ENCODE measurements at regions not wholly inside any gene's neighbourhood (a gene's known extent, or its start where the extent isn't known, plus 50 kb on each side); places are given as distances from the start of the nearest gene placed in this dataset.

GRCh38 chr16:85251225-85251760 lies 139.0 kb upstream of the CIBAR2 start:
- peaks cover 10% of the 10 kb centered on the region for H3K79me2 ChIP-seq (ENCODE audit: insufficient read depth, low read length)
- Mint-ChIP-seq H3K9me3 (ENCODE audit: unreplicated experiment) (no peaks in the 10 kb centered on the region), H3K27ac (ENCODE audit: unreplicated experiment) (peak overlapping the region; percentile 53), H3K4me3 (ENCODE audit: unreplicated experiment) (no peak overlapping the region), H3K27me3 (ENCODE audit: low read depth, unreplicated experiment) (peaks cover 11% of the 10 kb centered on the region), H3K4me1 (ENCODE audit: low read depth, unreplicated experiment) (no peaks in the 10 kb centered on the region), H3K36me3 (ENCODE audit: low read depth, unreplicated experiment) (peaks cover 2% of the 10 kb centered on the region)
- H3K9me3 ChIP-seq (ENCODE audit: insufficient read depth, low read depth, low read length), result no peaks in the 10 kb centered on the region
- H3K27me3 ChIP-seq (ENCODE audit: insufficient read depth, low read length), result no peaks in the 10 kb centered on the region
- no peak overlapping the region for H2AFZ ChIP-seq (ENCODE audit: low read depth, low read length)
- H3K27ac ChIP-seq (ENCODE audit: low read depth, low read length), result no peak overlapping the region
- no peaks in the 10 kb centered on the region for H3K36me3 ChIP-seq (ENCODE audit: insufficient read depth, low read length)
- no peak overlapping the region for H3K9ac ChIP-seq (ENCODE audit: low read length)
- no peak for DNase-seq (ENCODE audit: low read depth)
- FAIRE-seq, result no peak
- no peak overlapping the region for H3K4me3 ChIP-seq (ENCODE audit: insufficient read depth, low read depth, low read length)
- TF ChIP-seq EZH2 (IDR thresholded peaks at IDR 0.05; ENCODE audit: insufficient read depth, low read length), result no peak
- TF ChIP-seq, protein P1, sequence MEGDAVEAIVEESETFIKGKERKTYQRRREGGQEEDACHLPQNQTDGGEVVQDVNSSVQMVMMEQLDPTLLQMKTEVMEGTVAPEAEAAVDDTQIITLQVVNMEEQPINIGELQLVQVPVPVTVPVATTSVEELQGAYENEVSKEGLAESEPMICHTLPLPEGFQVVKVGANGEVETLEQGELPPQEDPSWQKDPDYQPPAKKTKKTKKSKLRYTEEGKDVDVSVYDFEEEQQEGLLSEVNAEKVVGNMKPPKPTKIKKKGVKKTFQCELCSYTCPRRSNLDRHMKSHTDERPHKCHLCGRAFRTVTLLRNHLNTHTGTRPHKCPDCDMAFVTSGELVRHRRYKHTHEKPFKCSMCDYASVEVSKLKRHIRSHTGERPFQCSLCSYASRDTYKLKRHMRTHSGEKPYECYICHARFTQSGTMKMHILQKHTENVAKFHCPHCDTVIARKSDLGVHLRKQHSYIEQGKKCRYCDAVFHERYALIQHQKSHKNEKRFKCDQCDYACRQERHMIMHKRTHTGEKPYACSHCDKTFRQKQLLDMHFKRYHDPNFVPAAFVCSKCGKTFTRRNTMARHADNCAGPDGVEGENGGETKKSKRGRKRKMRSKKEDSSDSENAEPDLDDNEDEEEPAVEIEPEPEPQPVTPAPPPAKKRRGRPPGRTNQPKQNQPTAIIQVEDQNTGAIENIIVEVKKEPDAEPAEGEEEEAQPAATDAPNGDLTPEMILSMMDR (IDR thresholded peaks at IDR 0.05; ENCODE audit: insufficient read depth, low read depth, low read length), result no peak
- peaks cover 92% of the 10 kb centered on the region for H4K20me1 ChIP-seq (ENCODE audit: insufficient read depth, low read length)
- no peak overlapping the region for H3K4me2 ChIP-seq (ENCODE audit: low read length)
- no peaks in the 10 kb centered on the region for H3K4me1 ChIP-seq (ENCODE audit: insufficient read depth, low read length)

DNA sequence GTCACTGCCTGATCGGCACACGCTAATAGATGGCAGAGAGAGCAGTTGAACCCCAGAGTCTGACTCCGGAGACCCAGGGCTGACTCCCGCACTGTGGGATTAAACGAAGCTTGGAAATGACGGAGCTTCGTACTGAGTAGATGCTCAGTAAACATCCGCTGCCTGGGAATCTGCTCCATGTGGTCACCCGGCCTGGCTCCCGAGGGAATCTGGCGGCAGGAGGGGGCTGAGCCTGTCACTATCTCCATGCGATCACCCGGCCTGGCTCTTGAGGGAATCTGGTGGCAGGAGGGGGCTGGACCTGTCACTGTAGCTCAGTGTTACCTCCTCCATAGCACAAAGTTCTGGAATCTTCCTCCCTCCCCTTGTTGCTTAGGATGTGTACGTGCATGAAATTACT lies 139.7 kb upstream of the CIBAR2 start:
- Histone ChIP-seq H4K20me1 (ENCODE audit: insufficient read depth, low read length) (peaks cover 92% of the 10 kb centered on the region), H3K4me1 (ENCODE audit: insufficient read depth, low read length) (no peaks in the 10 kb centered on the region), H3K9me3 (ENCODE audit: insufficient read depth, low read depth, low read length) (no peaks in the 10 kb centered on the region), H3K4me2 (ENCODE audit: low read length) (no peak overlapping the region), H3K27ac (ENCODE audit: low read depth, low read length) (no peak overlapping the region), H3K79me2 (ENCODE audit: insufficient read depth, low read length) (peaks cover 10% of the 10 kb centered on the region), H3K27me3 (ENCODE audit: insufficient read depth, low read length) (no peaks in the 10 kb centered on the region), H2AFZ (ENCODE audit: low read depth, low read length) (no peak overlapping the region), H3K9ac (ENCODE audit: low read length) (no peak overlapping the region), H3K4me3 (ENCODE audit: insufficient read depth, low read depth, low read length) (no peak overlapping the region), H3K36me3 (ENCODE audit: insufficient read depth, low read length) (no peaks in the 10 kb centered on the region)
- H3K9me3 Mint-ChIP-seq (ENCODE audit: unreplicated experiment), result no peaks in the 10 kb centered on the region
- H3K4me1 Mint-ChIP-seq (ENCODE audit: low read depth, unreplicated experiment), result no peaks in the 10 kb centered on the region
- peaks cover 15% of the 10 kb centered on the region for H3K27me3 Mint-ChIP-seq (ENCODE audit: low read depth, unreplicated experiment)
- TF ChIP-seq, protein P1 (IDR thresholded peaks at IDR 0.05; ENCODE audit: insufficient read depth, low read depth, low read length), result no peak
- TF ChIP-seq EZH2 (IDR thresholded peaks at IDR 0.05; ENCODE audit: insufficient read depth, low read length), result no peak
- H3K27ac Mint-ChIP-seq (ENCODE audit: unreplicated experiment), result no peak overlapping the region
- peaks cover 2% of the 10 kb centered on the region for H3K36me3 Mint-ChIP-seq (ENCODE audit: low read depth, unreplicated experiment)
- DNase-seq (ENCODE audit: low read depth) (no peak), FAIRE-seq (no peak)
- no peak overlapping the region for H3K4me3 Mint-ChIP-seq (ENCODE audit: unreplicated experiment)

DNA sequence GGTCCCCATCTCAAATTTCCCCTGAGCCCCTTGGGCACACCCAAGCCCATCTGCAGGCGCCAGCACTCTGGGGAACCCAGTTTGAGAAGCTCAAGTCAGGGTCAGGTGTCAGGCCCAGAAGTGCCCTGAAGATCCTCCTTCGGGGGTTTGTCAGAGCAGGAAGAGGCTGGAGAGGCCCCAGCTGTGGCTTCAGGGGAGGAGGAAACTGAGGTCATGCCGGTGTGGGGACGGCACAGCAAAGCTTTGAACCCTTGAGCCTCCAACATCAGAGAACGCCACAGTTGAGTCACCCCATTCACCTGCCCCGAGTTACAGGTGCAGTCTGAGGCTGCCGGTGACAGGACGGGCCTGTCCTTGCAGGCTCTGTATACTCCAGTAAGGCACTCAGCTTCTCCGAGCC lies 140.2 kb upstream of the CIBAR2 start:
- Histone ChIP-seq H2AFZ (ENCODE audit: low read depth, low read length) (no peak overlapping the region), H4K20me1 (ENCODE audit: insufficient read depth, low read length) (peaks cover 91% of the 10 kb centered on the region), H3K36me3 (ENCODE audit: insufficient read depth, low read length) (no peaks in the 10 kb centered on the region), H3K4me2 (ENCODE audit: low read length) (no peak overlapping the region), H3K27me3 (ENCODE audit: insufficient read depth, low read length) (no peaks in the 10 kb centered on the region), H3K9ac (ENCODE audit: low read length) (no peak overlapping the region), H3K4me3 (ENCODE audit: insufficient read depth, low read depth, low read length) (no peak overlapping the region), H3K27ac (ENCODE audit: low read depth, low read length) (no peak overlapping the region), H3K79me2 (ENCODE audit: insufficient read depth, low read length) (peaks cover 9% of the 10 kb centered on the region), H3K4me1 (ENCODE audit: insufficient read depth, low read length) (no peaks in the 10 kb centered on the region), H3K9me3 (ENCODE audit: insufficient read depth, low read depth, low read length) (no peaks in the 10 kb centered on the region)
- peaks cover 4% of the 10 kb centered on the region for H3K36me3 Mint-ChIP-seq (ENCODE audit: low read depth, unreplicated experiment)
- no peaks in the 10 kb centered on the region for H3K4me1 Mint-ChIP-seq (ENCODE audit: low read depth, unreplicated experiment)
- no peaks in the 10 kb centered on the region for H3K9me3 Mint-ChIP-seq (ENCODE audit: unreplicated experiment)
- no peak for TF ChIP-seq EZH2 (IDR thresholded peaks at IDR 0.05; ENCODE audit: insufficient read depth, low read length)
- TF ChIP-seq, protein P1 (IDR thresholded peaks at IDR 0.05; ENCODE audit: insufficient read depth, low read depth, low read length), result no peak
- H3K27ac Mint-ChIP-seq (ENCODE audit: unreplicated experiment), result no peak overlapping the region
- no peak overlapping the region for H3K4me3 Mint-ChIP-seq (ENCODE audit: unreplicated experiment)
- H3K27me3 Mint-ChIP-seq (ENCODE audit: low read depth, unreplicated experiment), result peaks cover 15% of the 10 kb centered on the region
- no peak for DNase-seq (ENCODE audit: low read depth)
- no peak for FAIRE-seq
